Prostate gland (tissue), 2 donors: ENCODE measurements at regions not wholly inside any gene's neighbourhood (a gene's known extent, or its start where the extent isn't known, plus 50 kb on each side); places are given as distances from the start of the nearest gene placed in this dataset.

Experiments
- DNase-seq: peaks from one replicate; pipeline ENCODE4 v3.0.0-alpha.2; 2019; ENCODE audit warnings: low spot score
- H3K27ac ChIP-seq, 2 donors: fragments of 200-600 bp; sonication (generic); 2 replicates each; pipeline ENCODE4 v1.5.1; 2017 to 2019
- H3K27me3 ChIP-seq: fragments of 200-600 bp; sonication (generic); replicated peaks from 2 replicates; pipeline ENCODE4 v1.5.1; 2019; ENCODE audit not compliant: insufficient read depth
- H3K36me3 ChIP-seq, 2 donors: fragments of 200-600 bp; sonication (generic); 1 replicate in 1 of 2; 2 replicates in 1 of 2; pipeline versions ENCODE4 v1.5.1 to v1.8.1; 2017 to 2019
- H3K4me1 ChIP-seq: fragments of 200-600 bp; sonication (generic); replicated peaks from 2 replicates; pipeline ENCODE4 v1.5.1; 2019
- H3K4me3 ChIP-seq, 2 donors: fragments of 200-600 bp; sonication (generic); 2 replicates each; pipeline ENCODE4 v1.5.1; 2017 to 2019
- H3K9me3 ChIP-seq: fragments of 200-600 bp; sonication (generic); 2 replicates; pipeline ENCODE4 v1.5.1; 2017
- POLR2A ChIP-seq: fragments of 450-650 bp; IDR thresholded peaks from one replicate; pipeline ENCODE4 v1.6.1; 2016; ENCODE audit warnings: antibody characterized with exemption, mild to moderate bottlenecking
- POLR2AphosphoS5 ChIP-seq: sonication (generic); formaldehyde crosslinking; IDR thresholded peaks from one replicate; pipeline ENCODE4 v1.6.1; 2017; ENCODE audit warnings: antibody characterized with exemption
- WGBS: methylation state at CpG from one replicate; pipeline ENCODE4 v1.1.5; 2018; 5-methylcytosine and 5-hydroxymethylcytosine counted together
- intact Hi-C: fragments of 100-400 bp; cut with DNase I; formaldehyde crosslinking; loops from one replicate; pipeline ENCODE4 v1.14.2; 2022
- TF ChIP-seq, protein P1 (sequence below), 4 experiments: fragments of 200-600 bp in 2 of 4; fragments of 450-650 bp in 2 of 4; sonication (generic) in 2 of 4; IDR thresholded peaks; 1 replicate in 3 of 4; 2 replicates in 1 of 4; pipeline ENCODE4 v1.5.1; 2016 to 2019; ENCODE audit warnings: antibody characterized with exemption in 4 of 4, mild to moderate bottlenecking in 2 of 4, moderate library complexity in 2 of 4

DNA sequence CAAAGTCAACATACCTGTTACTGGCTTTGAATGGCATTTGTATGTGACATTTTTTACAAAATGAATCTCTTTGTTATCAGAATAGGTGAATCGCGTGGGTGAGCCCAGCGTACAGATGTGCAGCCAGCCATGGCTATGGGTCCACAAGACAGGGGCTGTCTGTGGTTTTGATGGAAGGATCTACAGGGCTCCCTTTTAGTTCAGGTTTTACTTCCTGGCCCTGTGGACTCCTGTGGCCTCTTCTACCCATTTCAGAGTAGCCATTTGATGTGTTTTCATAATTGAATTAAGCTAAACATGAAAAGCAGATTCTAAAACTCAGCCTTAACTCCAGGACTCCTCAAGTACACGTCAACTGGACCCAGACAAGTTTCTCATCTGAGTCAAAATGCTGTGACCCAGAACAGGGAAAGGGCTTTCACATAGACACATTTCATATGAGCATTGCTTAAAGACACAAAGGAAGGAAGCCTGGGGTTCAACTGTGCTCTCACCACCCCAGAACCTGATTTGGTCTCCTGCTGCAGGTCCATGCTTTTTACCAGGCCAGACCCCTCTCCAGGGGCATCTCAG lies 105.3 kb upstream of the NAA20 start:
- H3K27me3 ChIP-seq: no peaks in the 10 kb centered on the region
- H3K4me1 ChIP-seq: no peaks in the 10 kb centered on the region
- H3K4me3 ChIP-seq: no peak overlapping the region
- intact Hi-C loops: no loop called here
- TF ChIP-seq POLR2A (no peak), POLR2AphosphoS5 (no peak)
- TF ChIP-seq, protein P1, sequence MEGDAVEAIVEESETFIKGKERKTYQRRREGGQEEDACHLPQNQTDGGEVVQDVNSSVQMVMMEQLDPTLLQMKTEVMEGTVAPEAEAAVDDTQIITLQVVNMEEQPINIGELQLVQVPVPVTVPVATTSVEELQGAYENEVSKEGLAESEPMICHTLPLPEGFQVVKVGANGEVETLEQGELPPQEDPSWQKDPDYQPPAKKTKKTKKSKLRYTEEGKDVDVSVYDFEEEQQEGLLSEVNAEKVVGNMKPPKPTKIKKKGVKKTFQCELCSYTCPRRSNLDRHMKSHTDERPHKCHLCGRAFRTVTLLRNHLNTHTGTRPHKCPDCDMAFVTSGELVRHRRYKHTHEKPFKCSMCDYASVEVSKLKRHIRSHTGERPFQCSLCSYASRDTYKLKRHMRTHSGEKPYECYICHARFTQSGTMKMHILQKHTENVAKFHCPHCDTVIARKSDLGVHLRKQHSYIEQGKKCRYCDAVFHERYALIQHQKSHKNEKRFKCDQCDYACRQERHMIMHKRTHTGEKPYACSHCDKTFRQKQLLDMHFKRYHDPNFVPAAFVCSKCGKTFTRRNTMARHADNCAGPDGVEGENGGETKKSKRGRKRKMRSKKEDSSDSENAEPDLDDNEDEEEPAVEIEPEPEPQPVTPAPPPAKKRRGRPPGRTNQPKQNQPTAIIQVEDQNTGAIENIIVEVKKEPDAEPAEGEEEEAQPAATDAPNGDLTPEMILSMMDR (IDR thresholded peaks at IDR 0.05): no peak
- no peak overlapping the region for H3K27ac ChIP-seq
- 85% methylated on average over 4 of the region's 4 CpGs for whole genome bisulfite sequencing
- no peaks in the 10 kb centered on the region for H3K36me3 ChIP-seq
- no peaks in the 10 kb centered on the region for H3K9me3 ChIP-seq
- DNase-seq: no peak

DNA sequence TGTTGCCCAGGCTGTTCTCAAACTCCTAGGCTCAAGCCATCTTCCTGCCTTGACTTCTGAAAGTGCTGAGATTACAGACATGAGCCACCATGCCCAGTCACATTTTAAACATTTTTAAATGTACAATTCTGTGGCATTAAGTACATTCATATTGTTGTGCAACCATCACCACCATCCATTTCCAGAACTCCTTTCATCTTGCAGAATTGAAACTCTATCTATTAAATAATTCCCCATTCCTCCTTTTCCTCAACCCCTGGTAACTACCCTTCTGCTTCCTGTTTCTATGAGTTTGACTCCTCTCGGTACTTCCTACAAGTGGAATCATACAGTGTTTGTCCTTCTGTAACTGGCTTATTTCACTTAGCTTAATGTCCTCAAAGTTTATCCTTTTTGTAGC lies 103.8 kb upstream of the NAA20 start:
- no peak overlapping the region for H3K27ac ChIP-seq
- WGBS: 90% methylated on average over 1 of the region's 1 CpG
- H3K4me3 ChIP-seq: no peak overlapping the region
- no peak for DNase-seq
- no peaks in the 10 kb centered on the region for H3K9me3 ChIP-seq
- no peaks in the 10 kb centered on the region for H3K27me3 ChIP-seq
- H3K4me1 ChIP-seq: no peaks in the 10 kb centered on the region
- TF ChIP-seq, protein P1 (IDR thresholded peaks at IDR 0.05): no peak
- TF ChIP-seq POLR2A: no peak
- TF ChIP-seq POLR2AphosphoS5: no peak
- no peaks in the 10 kb centered on the region for H3K36me3 ChIP-seq
- intact Hi-C loops: no loop called here

DNA sequence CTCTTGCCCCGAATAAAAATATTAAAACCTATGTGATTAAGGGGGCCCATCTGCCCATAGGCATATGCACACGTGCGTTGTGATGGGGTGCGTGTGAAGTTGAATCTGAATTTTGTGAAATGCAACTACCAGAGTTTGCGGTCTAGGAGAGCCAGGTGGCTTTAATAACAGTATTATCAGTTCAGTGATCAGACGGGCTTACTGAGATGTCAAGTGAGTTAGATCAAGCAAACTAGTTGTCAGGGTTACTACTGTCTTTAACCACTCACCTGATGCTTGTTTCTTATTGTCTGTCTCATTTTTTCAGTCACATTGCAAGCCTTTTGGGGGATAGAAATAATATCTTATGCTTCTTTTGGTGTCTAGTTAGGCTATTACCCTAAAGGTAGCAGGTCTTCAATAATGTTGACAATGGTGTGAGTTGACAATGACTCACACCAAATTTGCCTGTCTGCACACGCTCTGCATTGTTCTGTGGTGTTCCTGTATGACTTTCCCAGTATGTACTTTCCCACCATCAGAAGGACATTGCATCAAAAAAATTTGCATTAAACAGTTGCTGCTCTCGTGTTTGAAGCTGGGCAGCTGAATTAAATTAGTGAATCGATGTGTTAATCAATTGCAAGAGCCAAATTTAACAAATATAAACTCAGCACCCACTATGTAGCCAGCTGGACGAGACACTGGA lies 103.1 kb upstream of the NAA20 start:
- 77% methylated on average over 10 of the region's 10 CpGs for WGBS
- Histone ChIP-seq H3K4me1 (no peaks in the 10 kb centered on the region), H3K36me3 (no peaks in the 10 kb centered on the region), H3K27me3 (no peaks in the 10 kb centered on the region), H3K9me3 (no peaks in the 10 kb centered on the region), H3K27ac (no peak overlapping the region), H3K4me3 (no peak overlapping the region)
- TF ChIP-seq, protein P1 (IDR thresholded peaks at IDR 0.05): no peak
- no peak for TF ChIP-seq POLR2AphosphoS5
- no peak for TF ChIP-seq POLR2A
- intact Hi-C loops: no loop called here
- no peak for DNase-seq

DNA sequence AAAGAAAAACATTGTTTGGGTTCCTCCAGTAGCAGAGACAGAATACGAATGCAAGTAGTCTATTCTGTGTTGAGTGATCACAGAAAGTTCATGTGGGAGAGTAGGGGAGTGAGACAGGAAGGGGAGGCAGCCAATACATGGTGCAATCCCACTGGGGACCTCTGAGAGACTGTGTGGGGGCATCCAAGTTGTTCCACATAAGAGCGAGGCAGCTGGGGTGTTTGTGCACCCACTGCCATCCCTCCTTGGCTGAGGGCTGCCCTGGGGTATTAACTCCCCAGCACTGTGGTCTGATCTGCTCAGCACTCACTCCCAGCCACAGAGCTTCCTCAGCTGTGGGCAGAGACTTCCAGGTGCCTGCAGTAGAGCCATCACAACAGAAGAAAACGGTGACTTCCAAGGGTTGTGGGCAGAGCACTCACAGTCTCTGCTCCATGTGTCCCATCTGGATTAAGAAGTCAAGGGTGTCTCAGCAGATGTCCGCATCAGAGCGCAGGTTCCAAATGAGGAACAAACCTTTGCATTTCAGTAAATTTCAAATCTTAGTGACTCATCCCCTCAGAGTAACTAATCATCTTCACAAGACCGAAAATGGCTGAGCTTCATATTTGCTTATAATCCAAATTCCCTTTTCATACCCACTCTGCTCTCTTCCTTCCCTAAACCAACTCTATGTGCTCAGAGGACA lies 101.9 kb upstream of the NAA20 start:
- DNase-seq: no peak
- H3K27ac ChIP-seq: no peak overlapping the region
- no peaks in the 10 kb centered on the region for H3K36me3 ChIP-seq
- intact Hi-C loops: no loop called here
- H3K9me3 ChIP-seq: no peaks in the 10 kb centered on the region
- no peaks in the 10 kb centered on the region for H3K4me1 ChIP-seq
- H3K4me3 ChIP-seq: no peak overlapping the region
- 90% methylated on average over 6 of the region's 6 CpGs for WGBS
- no peaks in the 10 kb centered on the region for H3K27me3 ChIP-seq
- TF ChIP-seq, protein P1 (IDR thresholded peaks at IDR 0.05): no peak
- TF ChIP-seq POLR2A: no peak
- no peak for TF ChIP-seq POLR2AphosphoS5
